Endothelial cell of umbilical vein (primary cell): ENCODE measurements at regions not wholly inside any gene's neighbourhood (a gene's known extent, or its start where the extent isn't known, plus 50 kb on each side); places are given as distances from the start of the nearest gene placed in this dataset.

Experiments
- BruUV-seq: library from RNA; stranded (reverse); fragments of 400-500 nt; replicated peaks from 2 replicates; lab custom pipeline; 2021; lab: Mats Ljungman, UMichigan
- CTCF ChIA-PET: fragments of 300-600, 350-600 bp; sonication (Branson Sonifier 250); formaldehyde crosslinking; loops from one replicate; lab custom pipeline; 2021; ENCODE audit warnings: antibody characterized with exemption, inconsistent platforms; lab: Charles Lee
- POLR2A ChIA-PET: fragments of 300-600, 350-600 bp; sonication (Branson Sonifier 250); formaldehyde crosslinking; loops from one replicate; lab custom pipeline; 2021; ENCODE audit warnings: antibody characterized with exemption, inconsistent platforms; lab: Charles Lee
- DNase-seq: peaks from one replicate; pipeline ENCODE4 v3.0.0-alpha.2; 2011; ENCODE audit warnings: low read depth, low spot score
- FAIRE-seq: peaks from 2 replicates; lab custom pipeline; 2011; peaks lifted over from hg19 to GRCh38; lab: Jason Lieb, UNC
- H2AFZ ChIP-seq: 2 replicates; pipeline ENCODE4 v1.6.0; 2012; ENCODE audit warnings: low read depth, low read length, control low read depth, inconsistent platforms
- H3K27ac ChIP-seq: 2 replicates; pipeline ENCODE4 v1.5.1; 2011; ENCODE audit warnings: low read depth, mild to moderate bottlenecking, control low read depth, low read length, moderate library complexity; ENCODE audit not compliant: insufficient read depth
- H3K27me3 ChIP-seq, 2 experiments: 2 replicates each; pipeline versions ENCODE4 v1.6.0 to v1.6.1; 2011; ENCODE audit warnings: low read length in 2 of 2, mixed read lengths in 1 of 2; ENCODE audit not compliant: control insufficient read depth in 2 of 2, insufficient read depth in 2 of 2
- H3K36me3 ChIP-seq, 2 experiments: 2 replicates in 1 of 2; 3 replicates in 1 of 2; pipeline ENCODE4 v1.5.1; 2011; ENCODE audit warnings: low read length in 2 of 2, mild to moderate bottlenecking in 1 of 2, moderate library complexity in 1 of 2; ENCODE audit not compliant: control insufficient read depth in 2 of 2, insufficient read depth in 2 of 2; ENCODE audit errors: extremely low read depth in 1 of 2
- H3K4me1 ChIP-seq: 3 replicates; pipeline ENCODE4 v1.5.1; 2011; ENCODE audit warnings: mild to moderate bottlenecking, low read length; ENCODE audit not compliant: control insufficient read depth, insufficient read depth; ENCODE audit errors: extremely low read depth
- H3K4me2 ChIP-seq: 2 replicates; pipeline ENCODE4 v1.6.1; 2011; ENCODE audit warnings: low read length, control low read depth, mixed read lengths; ENCODE audit not compliant: insufficient read depth
- H3K4me3 ChIP-seq, 3 experiments: fragments of 200-600 bp in 1 of 3; sonication (generic), shearing (Covaris generic) in 1 of 3; replicated peaks in 1 of 3; 2 replicates each; pipeline ENCODE4 v1.5.1; 2011 to 2016; ENCODE audit warnings: control low read depth in 3 of 3, low read length in 3 of 3, mild to moderate bottlenecking in 2 of 3, inconsistent platforms in 1 of 3, low read depth in 1 of 3, moderate library complexity in 1 of 3; ENCODE audit not compliant: insufficient read depth in 1 of 3
- H3K79me2 ChIP-seq: 2 replicates; pipeline ENCODE4 v1.6.0; 2012; ENCODE audit warnings: low read length, inconsistent platforms; ENCODE audit not compliant: control insufficient read depth, insufficient read depth
- H3K9ac ChIP-seq: replicated peaks from 2 replicates; pipeline ENCODE3; 2011; ENCODE audit warnings: low read length, control low read depth; ENCODE audit not compliant: insufficient read depth; ENCODE audit errors: extremely low read depth
- H3K9me1 ChIP-seq: replicated peaks from 3 replicates; pipeline ENCODE4 v1.6.0; 2011; ENCODE audit warnings: mild to moderate bottlenecking, low read length; ENCODE audit not compliant: control insufficient read depth, insufficient read depth; ENCODE audit errors: extremely low read depth
- H3K9me3 ChIP-seq: replicated peaks from 2 replicates; pipeline ENCODE4 v1.5.1; 2012; ENCODE audit warnings: low read length, inconsistent platforms; ENCODE audit not compliant: control insufficient read depth, insufficient read depth
- H4K20me1 ChIP-seq: replicated peaks from 2 replicates; pipeline ENCODE3; 2011; ENCODE audit warnings: mild to moderate bottlenecking, low read length; ENCODE audit not compliant: control insufficient read depth, insufficient read depth; ENCODE audit errors: extremely low read depth
- EZH2 ChIP-seq: IDR thresholded peaks from 2 replicates; pipeline ENCODE4 v1.6.1; 2012; ENCODE audit warnings: borderline replicate concordance, low read depth, mild to moderate bottlenecking, moderate library complexity, low read length, inconsistent platforms; ENCODE audit not compliant: severe bottlenecking
- FOS ChIP-seq: IDR thresholded peaks from 2 replicates; pipeline ENCODE4 v1.6.1; 2011; ENCODE audit warnings: mild to moderate bottlenecking, low read length, moderate library complexity, borderline replicate concordance; ENCODE audit not compliant: insufficient read depth
- GATA2 ChIP-seq: IDR thresholded peaks from 2 replicates; pipeline ENCODE4 v1.7.0; 2011; ENCODE audit warnings: low read depth, mild to moderate bottlenecking, moderate library complexity, mixed read lengths, low read length; ENCODE audit not compliant: insufficient read length, insufficient read depth
- JUN ChIP-seq: IDR thresholded peaks from 2 replicates; pipeline ENCODE4 v1.6.1; 2011; ENCODE audit warnings: borderline replicate concordance, low read depth; ENCODE audit not compliant: insufficient read length, insufficient read depth
- MYC ChIP-seq: IDR thresholded peaks from one replicate; pipeline ENCODE4 v1.6.1; 2011; ENCODE audit warnings: mild to moderate bottlenecking, low read depth, low read length
- POLR2A ChIP-seq: IDR thresholded peaks from 2 replicates; pipeline ENCODE4 v1.6.1; 2012; ENCODE audit warnings: low read depth, mild to moderate bottlenecking, control low read depth, low read length
- POLR2AphosphoS5 ChIP-seq: IDR thresholded peaks from 2 replicates; pipeline ENCODE4 v1.6.1; 2012; ENCODE audit warnings: low read depth, mild to moderate bottlenecking, control low read depth, low read length, moderate library complexity; ENCODE audit not compliant: insufficient read depth
- dilution Hi-C: fragments of 300-500 bp; cut with MboI; formaldehyde crosslinking; loops from one replicate; pipeline ENCODE4 v1.15.0; 2019; ENCODE audit warnings: low sequenced_read_pairs; ENCODE audit not compliant: extremely low pct_ligation_motif_present
- intact Hi-C: fragments of 100-400 bp; cut with micrococcal nuclease; formaldehyde crosslinking; loops from one replicate; pipeline ENCODE4 v1.10.0; 2022
- TF ChIP-seq, protein P1 (sequence below): IDR thresholded peaks from 2 replicates; pipeline ENCODE4 v1.6.1; 2011; ENCODE audit not compliant: insufficient read depth, insufficient read length
- TF ChIP-seq, protein P2 (sequence below), 2 donors: IDR thresholded peaks; 1 replicate in 1 of 2; 2 replicates in 1 of 2; pipeline ENCODE4 v1.5.1; 2011; ENCODE audit warnings: low read length in 2 of 2, mild to moderate bottlenecking in 2 of 2, moderate library complexity in 2 of 2, control low read depth in 1 of 2, inconsistent platforms in 1 of 2, low read depth in 1 of 2; ENCODE audit not compliant: insufficient read depth in 1 of 2; ENCODE audit errors: extremely low read depth in 1 of 2

DNA sequence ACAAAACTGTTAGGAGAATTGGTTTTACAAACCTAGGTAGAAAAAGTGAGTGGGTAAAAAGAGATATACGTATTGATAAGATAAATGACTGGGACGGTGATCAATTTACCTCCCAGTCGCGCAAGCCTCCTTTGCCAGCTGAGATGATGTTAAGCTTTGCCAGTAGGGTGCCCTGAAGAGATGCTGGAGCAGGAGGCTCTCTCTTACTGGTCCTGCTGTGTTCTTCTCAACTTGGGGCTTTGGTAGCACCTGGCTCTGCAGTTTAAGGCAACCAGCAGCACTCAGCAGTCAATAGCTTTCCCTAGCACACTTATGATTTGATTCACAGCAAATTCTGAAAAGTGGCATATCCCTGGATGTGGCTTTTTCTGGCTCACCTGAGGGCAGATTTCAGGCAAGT lies 1461.7 kb downstream of the ADGRL3 start:
- Histone ChIP-seq H3K9me3 (peaks cover 3% of the 10 kb centered on the region), H3K79me2 (no peaks in the 10 kb centered on the region), H3K9me1 (no peaks in the 10 kb centered on the region), H3K27me3 (no peaks in the 10 kb centered on the region), H3K4me1 (no peaks in the 10 kb centered on the region), H2AFZ (no peak overlapping the region), H3K27ac (no peak overlapping the region), H3K4me3 (no peak overlapping the region), H3K36me3 (no peaks in the 10 kb centered on the region), H3K9ac (no peak overlapping the region), H4K20me1 (no peaks in the 10 kb centered on the region), H3K4me2 (no peak overlapping the region)
- ChIA-PET POLR2A (no interaction called here), CTCF (no interaction called here)
- BruUV-seq: no TSS peak
- no peak for FAIRE-seq
- dilution Hi-C loops: no loop called here
- DNase-seq: no peak
- intact Hi-C loops: no loop called here
- TF ChIP-seq POLR2A (no peak), MYC (no peak), JUN (no peak), GATA2 (no peak), FOS (no peak), EZH2 (no peak), POLR2AphosphoS5 (no peak)
- TF ChIP-seq, protein P1, sequence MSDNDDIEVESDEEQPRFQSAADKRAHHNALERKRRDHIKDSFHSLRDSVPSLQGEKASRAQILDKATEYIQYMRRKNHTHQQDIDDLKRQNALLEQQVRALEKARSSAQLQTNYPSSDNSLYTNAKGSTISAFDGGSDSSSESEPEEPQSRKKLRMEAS: no peak
- TF ChIP-seq, protein P2, sequence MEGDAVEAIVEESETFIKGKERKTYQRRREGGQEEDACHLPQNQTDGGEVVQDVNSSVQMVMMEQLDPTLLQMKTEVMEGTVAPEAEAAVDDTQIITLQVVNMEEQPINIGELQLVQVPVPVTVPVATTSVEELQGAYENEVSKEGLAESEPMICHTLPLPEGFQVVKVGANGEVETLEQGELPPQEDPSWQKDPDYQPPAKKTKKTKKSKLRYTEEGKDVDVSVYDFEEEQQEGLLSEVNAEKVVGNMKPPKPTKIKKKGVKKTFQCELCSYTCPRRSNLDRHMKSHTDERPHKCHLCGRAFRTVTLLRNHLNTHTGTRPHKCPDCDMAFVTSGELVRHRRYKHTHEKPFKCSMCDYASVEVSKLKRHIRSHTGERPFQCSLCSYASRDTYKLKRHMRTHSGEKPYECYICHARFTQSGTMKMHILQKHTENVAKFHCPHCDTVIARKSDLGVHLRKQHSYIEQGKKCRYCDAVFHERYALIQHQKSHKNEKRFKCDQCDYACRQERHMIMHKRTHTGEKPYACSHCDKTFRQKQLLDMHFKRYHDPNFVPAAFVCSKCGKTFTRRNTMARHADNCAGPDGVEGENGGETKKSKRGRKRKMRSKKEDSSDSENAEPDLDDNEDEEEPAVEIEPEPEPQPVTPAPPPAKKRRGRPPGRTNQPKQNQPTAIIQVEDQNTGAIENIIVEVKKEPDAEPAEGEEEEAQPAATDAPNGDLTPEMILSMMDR (IDR thresholded peaks at IDR 0.05; ENCODE audit: extremely low read depth in 1 of 2, insufficient read depth in 1 of 2, low read depth in 1 of 2, low read length in 2 of 2): no peak
